VCaP (cell line): ENCODE measurements at regions not wholly inside any gene's neighbourhood (a gene's known extent, or its start where the extent isn't known, plus 50 kb on each side); places are given as distances from the start of the nearest gene placed in this dataset.
"Not testable (repeated sequence)": the region's sequence is repeated elsewhere in the genome, so short reads cannot be mapped to it uniquely, and the experiment has no call there.

Experiments
- H3K27ac ChIP-seq: fragments of 450-650 bp; 2 replicates; pipeline ENCODE4 v1.5.1; 2017
- TF ChIP-seq, protein P1 (sequence below): fragments of 450-650 bp; conservative IDR thresholded peaks from 2 replicates; pipeline ENCODE4 v1.5.1; 2017; ENCODE audit warnings: mild to moderate bottlenecking, moderate library complexity

DNA sequence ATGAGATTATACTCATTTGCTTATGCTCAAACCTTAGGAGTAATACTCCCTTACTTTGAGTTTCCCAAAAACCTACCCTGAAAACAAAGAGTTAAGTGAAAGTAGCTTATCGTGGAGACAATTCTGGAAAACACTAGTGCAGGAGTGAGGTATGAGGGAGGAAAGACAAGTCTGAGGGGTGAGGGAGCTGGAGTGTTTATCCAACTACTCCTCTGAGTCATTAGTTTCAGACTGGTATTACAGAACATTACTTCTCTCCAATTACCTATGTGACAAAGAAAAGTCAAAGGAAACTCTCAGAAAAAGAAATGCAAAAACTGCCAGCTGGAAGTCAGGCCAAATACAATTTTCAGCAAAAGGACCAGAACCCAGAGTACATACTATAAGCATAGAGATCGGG lies 171.1 kb upstream of the SPTLC3 start:
- TF ChIP-seq, protein P1, sequence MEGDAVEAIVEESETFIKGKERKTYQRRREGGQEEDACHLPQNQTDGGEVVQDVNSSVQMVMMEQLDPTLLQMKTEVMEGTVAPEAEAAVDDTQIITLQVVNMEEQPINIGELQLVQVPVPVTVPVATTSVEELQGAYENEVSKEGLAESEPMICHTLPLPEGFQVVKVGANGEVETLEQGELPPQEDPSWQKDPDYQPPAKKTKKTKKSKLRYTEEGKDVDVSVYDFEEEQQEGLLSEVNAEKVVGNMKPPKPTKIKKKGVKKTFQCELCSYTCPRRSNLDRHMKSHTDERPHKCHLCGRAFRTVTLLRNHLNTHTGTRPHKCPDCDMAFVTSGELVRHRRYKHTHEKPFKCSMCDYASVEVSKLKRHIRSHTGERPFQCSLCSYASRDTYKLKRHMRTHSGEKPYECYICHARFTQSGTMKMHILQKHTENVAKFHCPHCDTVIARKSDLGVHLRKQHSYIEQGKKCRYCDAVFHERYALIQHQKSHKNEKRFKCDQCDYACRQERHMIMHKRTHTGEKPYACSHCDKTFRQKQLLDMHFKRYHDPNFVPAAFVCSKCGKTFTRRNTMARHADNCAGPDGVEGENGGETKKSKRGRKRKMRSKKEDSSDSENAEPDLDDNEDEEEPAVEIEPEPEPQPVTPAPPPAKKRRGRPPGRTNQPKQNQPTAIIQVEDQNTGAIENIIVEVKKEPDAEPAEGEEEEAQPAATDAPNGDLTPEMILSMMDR, result no peak

DNA sequence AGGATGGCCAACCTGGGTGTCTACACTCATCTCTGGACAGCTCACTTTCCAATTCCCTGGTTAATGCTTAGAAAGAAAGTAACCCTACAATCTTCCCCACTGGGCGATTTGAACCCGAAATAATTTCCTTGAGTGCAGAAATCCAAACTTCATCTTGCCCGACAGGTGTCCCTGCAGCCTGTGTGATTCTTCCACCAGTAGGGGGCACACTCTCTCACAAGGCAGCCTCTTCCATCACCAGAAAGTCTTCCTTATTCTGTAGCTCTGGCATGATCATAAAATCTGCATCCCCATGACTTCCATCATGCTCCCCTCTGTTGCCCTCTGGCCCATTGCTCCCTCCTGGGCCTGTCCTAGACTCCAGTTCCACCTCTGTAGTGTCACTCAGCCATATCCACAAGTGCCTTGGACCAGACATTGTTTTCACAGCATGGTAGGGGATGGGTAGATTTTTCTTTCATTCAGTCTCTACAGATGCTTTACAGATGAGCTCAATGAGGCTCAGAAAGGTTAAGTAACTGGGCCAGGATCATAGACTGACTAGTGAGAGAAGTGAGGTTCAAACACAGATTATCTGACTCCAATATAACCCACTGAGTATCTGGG lies 170.4 kb upstream of the SPTLC3 start:
- TF ChIP-seq, protein P1, result no peak; the same call in 1 of the 2 replicates
- no peak overlapping the region for H3K27ac ChIP-seq

More for the DNA sequence above, 171.1 kb upstream of the SPTLC3 start:
- H3K27ac ChIP-seq, result no peak overlapping the region

DNA sequence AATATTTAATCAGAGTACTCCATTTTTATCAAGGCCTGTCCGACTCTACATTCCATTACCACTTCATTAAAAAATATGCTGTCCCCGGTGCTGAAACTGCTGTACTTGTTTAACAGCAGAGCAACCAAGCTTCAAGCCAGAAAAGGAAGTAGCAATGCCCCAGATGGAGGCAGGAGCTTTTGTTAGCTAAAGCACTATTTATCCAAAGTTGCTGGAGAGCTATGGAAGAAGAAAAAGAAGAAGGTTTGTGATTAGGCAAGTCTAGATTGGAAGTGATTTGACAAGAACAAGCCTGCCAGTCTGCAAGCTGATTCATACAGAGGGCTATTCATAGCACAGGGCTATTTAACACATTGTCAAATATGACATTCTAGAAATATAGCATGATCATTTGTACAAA lies 160.9 kb upstream of the SPTLC3 start:
- H3K27ac ChIP-seq, result no peak overlapping the region
- TF ChIP-seq, protein P1, result no peak

DNA sequence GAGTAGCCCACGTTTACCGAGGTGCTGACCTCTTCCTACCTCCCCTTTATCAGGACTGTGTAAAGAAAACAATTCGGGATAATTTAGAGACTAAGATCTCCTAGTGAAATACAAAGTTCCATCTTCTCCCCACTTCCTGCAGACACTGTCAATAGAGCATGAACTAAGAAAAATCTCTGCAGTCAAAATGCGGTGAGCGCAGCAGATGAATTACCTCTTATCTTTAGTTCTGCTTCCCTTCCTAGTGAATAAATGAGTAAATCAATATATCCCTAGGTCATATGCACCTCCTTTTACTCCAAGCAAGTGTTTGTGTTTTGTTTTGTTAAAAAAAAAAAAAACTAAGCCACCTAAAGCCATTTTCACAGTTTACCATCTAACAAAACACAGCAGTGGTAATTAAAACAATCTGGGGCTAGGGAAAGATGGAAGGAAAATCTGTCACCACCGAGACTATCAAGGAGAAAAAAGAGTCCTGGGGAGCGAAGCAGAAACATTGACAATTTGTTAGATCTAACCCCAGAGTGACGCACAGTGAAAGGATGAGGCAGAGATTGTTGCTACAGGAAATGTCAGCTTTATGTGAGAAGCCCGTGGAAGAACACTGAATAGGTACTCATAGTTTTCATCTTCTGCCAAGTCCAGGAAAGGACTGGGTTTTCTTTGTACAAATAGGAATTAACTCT lies 159.4 kb upstream of the SPTLC3 start:
- no peak overlapping the region for H3K27ac ChIP-seq
- TF ChIP-seq, protein P1, result no peak

DNA sequence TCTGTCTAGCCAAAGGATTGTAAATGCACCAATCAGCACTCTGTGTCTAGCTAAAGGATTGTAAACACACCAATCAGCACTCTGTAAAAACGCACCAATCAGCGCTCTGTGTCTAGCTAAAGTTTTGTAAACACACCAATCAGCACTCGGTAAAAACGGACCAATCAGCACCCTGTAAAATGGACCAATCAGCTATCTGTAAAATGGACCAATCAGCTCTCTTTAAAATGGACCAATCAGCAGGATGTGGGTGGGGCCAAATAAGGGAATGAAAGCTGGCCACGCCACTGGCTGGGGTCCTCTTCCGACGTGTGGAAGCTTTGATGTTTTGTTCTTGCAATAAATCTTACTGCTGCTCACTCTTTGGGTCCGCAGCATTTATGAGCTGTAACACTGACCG lies 151.1 kb upstream of the SPTLC3 start:
- H3K27ac ChIP-seq, result not testable (repeated sequence)

DNA sequence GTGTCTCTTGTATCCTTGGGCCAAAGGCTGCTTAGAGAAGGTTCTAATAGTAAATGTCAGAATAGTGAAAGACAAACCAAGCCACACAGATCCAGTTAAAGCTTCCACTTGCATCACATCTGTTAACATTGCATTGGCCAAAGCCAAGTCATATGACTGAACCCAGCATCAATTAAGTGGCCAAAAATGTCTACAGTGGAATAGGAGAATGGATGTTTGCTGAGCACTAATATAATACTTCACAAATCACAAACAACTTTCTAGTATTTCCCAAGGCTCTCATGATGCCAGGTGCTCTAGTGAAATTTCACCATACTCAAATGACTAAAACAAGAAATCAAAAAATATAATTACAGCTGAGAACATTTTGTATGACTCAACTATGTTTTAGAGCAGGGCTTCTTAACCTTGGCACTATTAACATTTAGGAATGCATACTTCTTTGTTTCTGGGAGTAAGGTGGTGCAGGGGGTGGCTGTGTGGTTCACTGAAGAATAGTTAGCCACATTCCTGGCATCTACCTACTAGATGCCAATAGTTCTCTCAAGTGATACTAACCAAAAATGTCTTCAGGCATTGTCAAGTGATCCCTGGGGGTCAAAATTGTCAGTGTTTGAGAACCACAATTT lies 148.0 kb upstream of the SPTLC3 start:
- H3K27ac ChIP-seq, result no peak overlapping the region
- TF ChIP-seq, protein P1, result no peak

DNA sequence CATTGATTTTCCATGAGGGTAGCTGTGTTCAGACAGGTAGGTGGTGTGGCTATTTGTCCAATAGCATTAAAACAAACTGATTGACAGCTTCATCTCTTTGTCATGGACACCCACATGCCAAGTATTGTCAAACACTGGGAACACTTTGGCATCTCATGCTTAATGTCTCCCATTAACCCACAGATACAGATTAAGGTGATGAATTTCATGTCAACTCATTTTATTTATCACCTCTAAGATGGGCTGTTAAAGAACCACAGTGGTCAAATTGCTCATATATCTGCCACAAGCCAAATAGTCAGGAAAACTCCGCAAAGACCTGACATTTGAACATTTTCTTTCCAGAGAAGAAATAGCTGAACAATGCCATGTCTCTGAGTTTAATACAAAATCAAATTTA lies 139.1 kb upstream of the SPTLC3 start:
- TF ChIP-seq, protein P1, result no peak
- H3K27ac ChIP-seq, result no peak overlapping the region

DNA sequence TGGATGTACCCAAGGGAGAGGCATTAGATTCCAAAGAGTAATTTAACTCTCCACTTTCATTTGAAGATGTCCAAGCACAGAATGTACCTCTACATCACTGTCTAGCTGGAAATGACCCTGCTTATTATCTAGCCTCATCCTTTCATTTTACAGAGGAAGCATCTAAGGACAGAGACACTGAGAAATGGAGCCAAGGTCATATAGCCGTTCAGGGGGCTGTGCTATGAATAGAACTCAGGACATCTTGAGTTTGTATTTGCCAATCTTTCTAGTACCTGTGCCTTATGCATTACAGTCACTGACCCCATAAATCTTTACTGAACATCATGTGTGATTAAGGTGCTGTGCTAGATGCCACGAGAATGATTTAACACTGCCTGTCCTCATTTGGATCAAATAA lies 138.2 kb upstream of the SPTLC3 start:
- TF ChIP-seq, protein P1, result no peak
- no peak overlapping the region for H3K27ac ChIP-seq
